IPS-NIHi11 (cell line): ENCODE measurements at regions not wholly inside any gene's neighbourhood (a gene's known extent, or its start where the extent isn't known, plus 50 kb on each side); places are given as distances from the start of the nearest gene placed in this dataset.
"Not testable (repeated sequence)": the region's sequence is repeated elsewhere in the genome, so short reads cannot be mapped to it uniquely, and the experiment has no call there.

Experiments used
- DNase-seq: peaks from one replicate; pipeline ENCODE4 v3.0.0; 2012; ENCODE audit warnings: mixed read lengths, low spot score

GRCh38 chr9:81814401-81814793, 113.8 kb upstream of the SPATA31D4 start:
- no peak for DNase-seq

GRCh38 chr9:81814794-81815464, 113.3 kb upstream of the SPATA31D4 start:
- peak; percentile 27 for DNase-seq

GRCh38 chr9:81815781-81816180, 112.4 kb upstream of the SPATA31D4 start:
- no peak for DNase-seq

- DNase-seq, result no peak
These were observed 109.1 kb upstream of the SPATA31D4 start for GRCh38 chr9:81819155-81819554.

- DNase-seq, result no peak
These were observed 108.2 kb upstream of the SPATA31D4 start for GRCh38 chr9:81819859-81820546.

GRCh38 chr9:81822301-81822865, 105.8 kb upstream of the SPATA31D4 start:
- DNase-seq, result no peak

GRCh38 chr9:81822967-81823366, 105.3 kb upstream of the SPATA31D4 start:
- DNase-seq, result no peak

- DNase-seq, result no peak
These were observed 104.3 kb upstream of the SPATA31D4 start for GRCh38 chr9:81823672-81824554.

- DNase-seq, result no peak
These were observed 103.2 kb upstream of the SPATA31D4 start for GRCh38 chr9:81824802-81825730.

GRCh38 chr9:81825846-81826516, 102.2 kb upstream of the SPATA31D4 start:
- no peak for DNase-seq

GRCh38 chr9:81826517-81826906, 101.7 kb upstream of the SPATA31D4 start:
- DNase-seq, result no peak

- DNase-seq, result no peak
These were observed 100.5 kb upstream of the SPATA31D4 start for GRCh38 chr9:81827616-81828296.

- peak; percentile 33 for DNase-seq
These were observed 98.9 kb upstream of the SPATA31D4 start for GRCh38 chr9:81829195-81829882.

- DNase-seq, result not testable (repeated sequence)
These were observed 97.8 kb upstream of the SPATA31D4 start for GRCh38 chr9:81830431-81830830.

GRCh38 chr9:81832571-81833285, 95.5 kb upstream of the SPATA31D4 start:
- no peak for DNase-seq

GRCh38 chr9:81833563-81834345, 94.5 kb upstream of the SPATA31D4 start:
- no peak for DNase-seq

GRCh38 chr9:81841333-81841732, 86.9 kb upstream of the SPATA31D4 start:
- DNase-seq, result peak; percentile 49

- no peak for DNase-seq
These were observed 84.1 kb upstream of the SPATA31D4 start for GRCh38 chr9:81844131-81844567.
